ENCODE measurements at regions not wholly inside any gene's neighbourhood (a gene's known extent, or its start where the extent isn't known, plus 50 kb on each side); places are given as distances from the start of the nearest gene placed in this dataset.

- in situ Hi-C loops (cut with MboI; ENCODE audit: low sequenced_read_pairs in 4 of 4): no loop called here
Observed at GRCh38 chr21:31505975-31506374, 153.5 kb upstream of the SOD1 start.

GRCh38 chr21:31503939-31504338 is 155.6 kb upstream of the SOD1 start:
- no peaks in the 10 kb centered on the region for H3K36me3 ChIP-seq
- H3K9me3 ChIP-seq: no peaks in the 10 kb centered on the region
- in situ Hi-C loops (cut with MboI; ENCODE audit: low sequenced_read_pairs in 4 of 4): no loop called here
- ATAC-seq: no peak
- no peak overlapping the region for H3K27ac ChIP-seq
- H3K4me1 ChIP-seq: no peaks in the 10 kb centered on the region
- H3K27me3 ChIP-seq: no peaks in the 10 kb centered on the region
- DNase-seq: no peak
- intact Hi-C loops (cut with DNase I; ENCODE audit: low total_unique reads): no loop called here
- H3K4me3 ChIP-seq: no peak overlapping the region
- no peak for TF ChIP-seq POLR2A (IDR thresholded peaks at IDR 0.05)
- TF ChIP-seq CTCF (IDR thresholded peaks at IDR 0.05 in 4 of 5, conservative IDR thresholded peaks at IDR 0.05 in 1 of 5): no peak

More at GRCh38 chr21:31505975-31506374, 153.5 kb upstream of the SOD1 start:
- Histone ChIP-seq H3K27ac (no peak overlapping the region), H3K4me1 (no peaks in the 10 kb centered on the region), H3K36me3 (no peaks in the 10 kb centered on the region), H3K4me3 (no peak overlapping the region), H3K9me3 (no peaks in the 10 kb centered on the region), H3K27me3 (no peaks in the 10 kb centered on the region)
- ATAC-seq (no peak), DNase-seq (no peak)
- TF ChIP-seq CTCF (IDR thresholded peaks at IDR 0.05 in 4 of 5, conservative IDR thresholded peaks at IDR 0.05 in 1 of 5): no peak
- no peak for TF ChIP-seq POLR2A (IDR thresholded peaks at IDR 0.05)
- intact Hi-C loops (cut with DNase I; ENCODE audit: low total_unique reads): no loop called here

DNA sequence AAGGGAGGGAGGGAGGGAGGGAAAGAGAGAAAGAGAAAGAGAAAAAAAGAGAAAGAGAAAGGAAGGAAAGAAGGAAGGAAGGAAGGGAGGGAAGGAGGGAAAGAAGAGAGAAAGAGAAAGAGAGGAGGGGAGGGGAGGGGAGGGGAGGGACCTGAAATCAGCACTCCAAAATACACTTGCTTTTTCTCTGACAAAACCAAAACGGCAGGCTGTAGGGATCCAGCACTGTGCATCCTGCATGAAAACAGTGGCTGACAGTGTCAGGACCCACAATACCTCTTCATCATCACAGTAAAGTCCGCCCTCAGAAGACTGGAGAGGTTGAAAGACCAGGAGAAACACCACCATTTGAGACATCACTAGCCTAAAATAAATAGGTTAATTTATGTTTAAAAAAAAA is 156.0 kb upstream of the SOD1 start:
- in situ Hi-C loops (cut with MboI; ENCODE audit: low sequenced_read_pairs in 4 of 4) (no loop called here), intact Hi-C loops (cut with DNase I; ENCODE audit: low total_unique reads) (no loop called here)
- ATAC-seq (no peak), DNase-seq (no peak)
- Histone ChIP-seq H3K4me1 (no peaks in the 10 kb centered on the region), H3K27ac (no peak overlapping the region), H3K27me3 (no peaks in the 10 kb centered on the region), H3K36me3 (no peaks in the 10 kb centered on the region), H3K4me3 (no peak overlapping the region), H3K9me3 (no peaks in the 10 kb centered on the region)
- no peak for TF ChIP-seq CTCF (IDR thresholded peaks at IDR 0.05 in 4 of 5, conservative IDR thresholded peaks at IDR 0.05 in 1 of 5)
- TF ChIP-seq POLR2A (IDR thresholded peaks at IDR 0.05): no peak

DNA sequence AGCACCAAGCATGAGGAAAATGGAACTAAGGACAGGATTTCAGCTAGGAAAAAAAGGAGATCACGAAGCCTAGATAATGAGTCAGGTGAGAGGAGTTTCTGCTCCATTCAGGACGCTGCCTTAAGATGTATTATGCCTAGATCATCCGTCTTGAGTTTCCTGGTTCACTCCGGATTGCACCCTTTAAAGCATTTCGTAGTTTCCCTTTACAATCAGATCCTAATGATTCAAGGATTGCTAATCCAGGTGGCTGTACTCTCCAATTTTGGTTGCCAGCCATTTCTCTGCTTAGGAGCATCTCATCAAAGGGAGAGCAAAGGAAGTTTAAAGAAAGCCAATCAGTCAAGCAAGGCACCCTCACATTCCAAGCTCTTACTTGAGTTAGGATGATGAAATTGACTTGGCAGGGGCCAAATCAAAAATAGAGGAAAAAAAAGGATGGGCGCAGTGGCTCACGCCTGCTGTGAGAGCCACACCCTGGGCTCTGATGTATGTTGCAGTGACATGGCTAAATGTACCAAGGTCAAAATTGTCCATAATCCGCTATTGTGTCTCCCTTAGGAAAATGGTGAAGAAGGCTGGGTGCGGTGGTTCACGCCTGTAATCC is 156.9 kb upstream of the SOD1 start:
- no peak for ATAC-seq
- Histone ChIP-seq H3K36me3 (no peaks in the 10 kb centered on the region), H3K27me3 (no peaks in the 10 kb centered on the region), H3K4me3 (no peak overlapping the region), H3K27ac (no peak overlapping the region), H3K9me3 (no peaks in the 10 kb centered on the region), H3K4me1 (no peaks in the 10 kb centered on the region)
- in situ Hi-C loops (cut with MboI; ENCODE audit: low sequenced_read_pairs in 4 of 4): no loop called here
- DNase-seq: no peak
- intact Hi-C loops (cut with DNase I; ENCODE audit: low total_unique reads): no loop called here
- TF ChIP-seq CTCF (IDR thresholded peaks at IDR 0.05 in 4 of 5, conservative IDR thresholded peaks at IDR 0.05 in 1 of 5): no peak
- TF ChIP-seq POLR2A (IDR thresholded peaks at IDR 0.05): no peak

- H3K36me3 ChIP-seq: no peaks in the 10 kb centered on the region
- no peaks in the 10 kb centered on the region for H3K27me3 ChIP-seq
- no peak overlapping the region for H3K27ac ChIP-seq
- no peaks in the 10 kb centered on the region for H3K4me1 ChIP-seq
- no peak for TF ChIP-seq POLR2A (IDR thresholded peaks at IDR 0.05)
- no peak for TF ChIP-seq CTCF (IDR thresholded peaks at IDR 0.05 in 4 of 5, conservative IDR thresholded peaks at IDR 0.05 in 1 of 5)
- H3K4me3 ChIP-seq: no peak overlapping the region
- no peak for ATAC-seq
- no peaks in the 10 kb centered on the region for H3K9me3 ChIP-seq
- no peak for DNase-seq
- in situ Hi-C loops (cut with MboI; ENCODE audit: low sequenced_read_pairs in 4 of 4): no loop called here
- intact Hi-C loops (cut with DNase I; ENCODE audit: low total_unique reads): no loop called here
Observed at GRCh38 chr21:31501926-31502325, 157.6 kb upstream of the SOD1 start.
